ENCODE measurements at regions not wholly inside any gene's neighbourhood (a gene's known extent, or its start where the extent isn't known, plus 50 kb on each side); places are given as distances from the start of the nearest gene placed in this dataset.

DNA sequence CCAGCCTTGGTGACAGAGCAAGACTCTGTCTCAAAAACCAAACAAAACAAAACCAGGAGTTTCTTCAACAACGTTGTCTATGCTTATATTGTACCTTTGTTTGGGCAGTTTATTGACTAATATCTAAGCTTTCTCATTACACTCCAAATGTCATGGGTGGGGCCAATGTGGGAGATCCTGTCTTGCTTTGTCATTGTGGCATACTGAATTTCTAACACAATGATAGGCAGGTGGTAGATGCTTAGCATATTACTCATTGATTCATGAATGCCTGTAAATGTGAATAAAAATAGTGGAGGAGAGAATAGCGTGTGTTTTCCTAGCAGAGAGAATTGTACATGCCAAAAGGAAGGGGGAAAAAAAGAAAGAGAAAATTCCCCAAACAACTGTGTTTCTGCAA lies 802.5 kb upstream of the EEF2KMT start:
- no peak for DNase-seq (ENCODE audit: low spot score)
- no peaks in the 10 kb centered on the region for H3K27me3 Mint-ChIP-seq (ENCODE audit: low read depth)
- H3K4me3 Mint-ChIP-seq (ENCODE audit: unreplicated experiment) = no peak overlapping the region

GRCh38 chr16:5895976-5896375 lies 798.4 kb upstream of the EEF2KMT start:
- no peaks in the 10 kb centered on the region for H3K27me3 Mint-ChIP-seq (ENCODE audit: low read depth)
- H3K4me1 Mint-ChIP-seq (ENCODE audit: low read depth) = no peaks in the 10 kb centered on the region
- DNase-seq (ENCODE audit: low spot score) = no peak
- no peak overlapping the region for H3K4me3 Mint-ChIP-seq (ENCODE audit: unreplicated experiment)
- H3K27ac Mint-ChIP-seq (ENCODE audit: unreplicated experiment) = no peak overlapping the region
- peaks cover 2% of the 10 kb centered on the region for H3K36me3 Mint-ChIP-seq (ENCODE audit: low read depth)
- H3K9me3 Mint-ChIP-seq (ENCODE audit: low read depth) = peaks cover 59% of the 10 kb centered on the region
- no peak for TF ChIP-seq CTCF (IDR thresholded peaks at IDR 0.05)

More for the DNA sequence above, 802.5 kb upstream of the EEF2KMT start:
- TF ChIP-seq CTCF (IDR thresholded peaks at IDR 0.05) = no peak
- Mint-ChIP-seq H3K9me3 (ENCODE audit: low read depth) (peaks cover 60% of the 10 kb centered on the region), H3K27ac (ENCODE audit: unreplicated experiment) (no peak overlapping the region), H3K4me1 (ENCODE audit: low read depth) (no peaks in the 10 kb centered on the region), H3K36me3 (ENCODE audit: low read depth) (peaks cover 2% of the 10 kb centered on the region)

DNA sequence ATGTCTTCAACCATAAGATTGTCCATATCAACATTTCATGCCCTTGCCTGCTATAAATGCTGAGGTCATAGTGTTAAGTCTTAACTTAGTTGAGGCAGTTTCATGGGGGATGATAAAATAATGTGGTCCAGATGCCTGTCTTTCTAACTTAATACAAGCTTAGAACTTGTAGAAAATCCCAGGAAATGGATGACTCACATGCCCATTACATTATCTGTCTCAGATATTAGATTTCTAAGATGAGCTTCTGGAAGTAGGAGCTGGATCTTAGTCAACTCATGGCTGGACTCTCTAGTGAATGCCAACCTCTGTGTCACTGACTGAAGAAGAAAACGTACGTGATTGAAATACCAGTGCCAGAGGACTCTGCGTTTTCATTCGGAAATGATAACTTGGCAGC lies 797.5 kb upstream of the EEF2KMT start:
- Mint-ChIP-seq H3K27ac (ENCODE audit: unreplicated experiment) (no peak overlapping the region), H3K4me3 (ENCODE audit: unreplicated experiment) (no peak overlapping the region), H3K27me3 (ENCODE audit: low read depth) (no peaks in the 10 kb centered on the region), H3K9me3 (ENCODE audit: low read depth) (peaks cover 55% of the 10 kb centered on the region), H3K4me1 (ENCODE audit: low read depth) (no peaks in the 10 kb centered on the region), H3K36me3 (ENCODE audit: low read depth) (peaks cover 2% of the 10 kb centered on the region)
- no peak for DNase-seq (ENCODE audit: low spot score)
- TF ChIP-seq CTCF (IDR thresholded peaks at IDR 0.05) = no peak

DNA sequence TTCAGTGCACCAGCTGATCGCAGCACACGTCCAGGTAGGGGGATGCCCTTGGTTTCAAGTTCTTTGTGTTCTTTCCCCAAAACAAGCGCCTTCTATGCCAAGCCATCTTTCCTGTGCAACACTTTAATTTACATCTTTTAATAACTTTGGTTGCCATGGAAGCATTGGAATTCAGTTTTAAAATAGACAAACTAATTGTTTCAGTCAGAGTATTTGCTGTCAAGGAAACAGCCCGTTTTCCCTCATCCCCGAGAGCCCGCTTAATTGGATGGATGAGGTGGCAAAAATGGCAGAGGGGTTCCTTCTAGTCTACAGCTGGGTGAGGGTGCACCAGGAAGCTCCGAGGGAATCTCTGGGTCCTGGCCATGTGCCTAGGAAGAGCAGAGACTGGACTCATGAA lies 793.7 kb upstream of the EEF2KMT start:
- no peaks in the 10 kb centered on the region for H3K27me3 Mint-ChIP-seq (ENCODE audit: low read depth)
- no peak for TF ChIP-seq CTCF (IDR thresholded peaks at IDR 0.05)
- H3K4me3 Mint-ChIP-seq (ENCODE audit: unreplicated experiment) = no peak overlapping the region
- H3K36me3 Mint-ChIP-seq (ENCODE audit: low read depth) = no peaks in the 10 kb centered on the region
- no peaks in the 10 kb centered on the region for H3K4me1 Mint-ChIP-seq (ENCODE audit: low read depth)
- H3K9me3 Mint-ChIP-seq (ENCODE audit: low read depth) = peaks cover 46% of the 10 kb centered on the region
- H3K27ac Mint-ChIP-seq (ENCODE audit: unreplicated experiment) = no peak overlapping the region
- no peak for DNase-seq (ENCODE audit: low spot score)

GRCh38 chr16:5885521-5885920 lies 787.9 kb upstream of the EEF2KMT start:
- Mint-ChIP-seq H3K36me3 (ENCODE audit: low read depth) (no peaks in the 10 kb centered on the region), H3K4me1 (ENCODE audit: low read depth) (no peaks in the 10 kb centered on the region), H3K27me3 (ENCODE audit: low read depth) (no peaks in the 10 kb centered on the region), H3K27ac (ENCODE audit: unreplicated experiment) (no peak overlapping the region), H3K4me3 (ENCODE audit: unreplicated experiment) (no peak overlapping the region), H3K9me3 (ENCODE audit: low read depth) (peaks cover 39% of the 10 kb centered on the region)
- no peak for DNase-seq (ENCODE audit: low spot score)
- no peak for TF ChIP-seq CTCF (IDR thresholded peaks at IDR 0.05)

Measured in chondrocyte (in vitro differentiated cells).